GM19043 (cell line): ENCODE measurements at regions not wholly inside any gene's neighbourhood (a gene's known extent, or its start where the extent isn't known, plus 50 kb on each side); places are given as distances from the start of the nearest gene placed in this dataset.

Source experiments
- ATAC-seq: cut with Tn5 transposase; IDR thresholded peaks from one replicate; pipeline ENCODE4 v1.9.1; 2021; ENCODE audit warnings: low read depth; ENCODE audit not compliant: unreplicated experiment

GRCh38 chr2:226655871-226656270, 143.7 kb downstream of the IRS1 start:
- no peak for ATAC-seq

- ATAC-seq: no peak
These were observed 146.4 kb downstream of the IRS1 start for GRCh38 chr2:226652983-226653765.

GRCh38 chr2:226652369-226652768, 147.3 kb downstream of the IRS1 start:
- ATAC-seq: peak; percentile 54

- peak; percentile 80 for ATAC-seq
These were observed 149.6 kb downstream of the IRS1 start for GRCh38 chr2:226649871-226650660.

DNA sequence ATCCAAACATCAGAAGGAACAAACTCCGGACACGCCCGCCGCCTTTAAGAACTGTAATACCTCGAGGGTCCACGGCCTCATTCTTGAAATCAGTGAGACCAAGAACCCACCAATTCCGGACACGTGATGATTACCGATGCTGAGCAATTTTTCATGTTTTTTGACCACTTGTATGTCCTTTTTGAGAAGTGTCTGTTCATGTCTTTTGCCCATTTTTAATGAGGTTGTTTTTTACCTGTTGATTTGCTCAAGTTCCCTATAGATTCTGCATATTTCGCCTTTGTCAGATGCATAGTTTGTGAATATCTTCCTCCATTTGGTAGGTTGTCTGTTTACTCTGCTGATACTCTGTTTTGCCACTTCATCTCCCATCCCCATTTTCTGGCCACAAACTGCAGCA, 150.4 kb downstream of the IRS1 start:
- no peak for ATAC-seq

DNA sequence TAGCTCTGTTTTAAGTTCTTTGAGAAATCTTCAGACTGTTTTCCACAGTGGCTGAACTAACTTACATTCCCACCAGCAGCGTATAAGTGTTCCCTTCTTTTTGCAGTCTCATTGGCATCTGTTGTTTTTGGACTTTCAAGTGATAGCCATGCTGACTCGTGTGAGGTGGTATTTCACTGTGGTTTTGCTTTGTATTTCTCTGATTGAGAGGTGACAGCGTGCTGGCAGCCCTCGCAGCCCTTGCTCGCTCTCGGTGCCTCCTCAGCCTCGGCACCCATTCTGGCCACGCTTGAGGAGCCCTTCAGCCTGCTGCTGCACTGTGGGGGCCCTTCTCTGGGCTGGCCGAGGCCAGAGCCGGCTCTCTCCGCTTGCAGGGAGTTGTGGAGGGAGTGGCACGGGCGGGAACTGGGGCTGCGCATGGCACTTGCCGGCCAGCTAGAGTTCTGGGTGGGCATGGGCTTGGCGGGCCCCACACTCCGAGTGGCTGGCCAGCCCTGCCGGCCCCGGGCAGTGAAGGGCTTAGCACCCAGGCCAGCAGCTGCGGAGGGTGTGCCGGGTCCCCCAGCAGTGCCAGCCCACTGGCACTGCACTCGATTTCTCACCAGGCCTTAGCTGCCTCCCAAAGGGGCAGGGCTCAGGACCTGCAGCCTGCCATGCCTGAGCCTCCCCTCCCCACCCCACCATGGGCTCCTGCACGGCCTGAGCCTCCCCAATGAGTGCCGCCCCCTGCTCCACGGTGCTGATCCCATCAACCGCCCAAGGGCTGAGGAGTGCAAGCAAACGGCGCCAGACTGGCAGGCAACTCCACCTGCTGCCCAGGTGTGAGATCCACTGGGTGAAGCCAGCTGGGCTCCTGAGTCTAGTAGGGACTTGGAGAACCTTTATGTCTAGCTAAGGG, 151.8 kb downstream of the IRS1 start:
- no peak for ATAC-seq

GRCh38 chr2:226644399-226644865, 155.2 kb downstream of the IRS1 start:
- ATAC-seq: no peak

DNA sequence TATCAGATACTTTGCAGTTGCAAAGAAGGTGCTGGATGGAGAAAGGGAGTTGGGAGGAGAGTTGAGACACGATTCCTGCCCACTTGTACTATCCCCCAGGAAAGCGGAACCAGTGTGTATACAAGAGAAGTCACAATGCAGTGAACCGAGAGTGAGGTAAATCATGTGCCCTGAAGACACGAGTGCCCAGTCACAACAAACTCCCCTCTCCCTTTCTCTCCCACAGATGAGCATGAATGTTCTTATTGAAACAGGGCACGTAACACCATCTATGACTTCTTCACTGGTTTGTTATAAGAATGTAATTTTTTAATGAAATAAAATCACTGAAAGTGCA, 155.7 kb downstream of the IRS1 start:
- ATAC-seq: no peak

GRCh38 chr2:226643030-226643945, 156.3 kb downstream of the IRS1 start:
- no peak for ATAC-seq

GRCh38 chr2:226641008-226641407, 158.6 kb downstream of the IRS1 start:
- ATAC-seq: no peak

- no peak for ATAC-seq
These were observed 159.1 kb downstream of the IRS1 start for GRCh38 chr2:226640501-226640900.

- no peak for ATAC-seq
These were observed 160.1 kb downstream of the IRS1 start for GRCh38 chr2:226639550-226639949.

- no peak for ATAC-seq
These were observed 161.0 kb downstream of the IRS1 start for GRCh38 chr2:226638576-226638975.

- ATAC-seq: no peak
These were observed 162.2 kb downstream of the IRS1 start for GRCh38 chr2:226637383-226637782.

DNA sequence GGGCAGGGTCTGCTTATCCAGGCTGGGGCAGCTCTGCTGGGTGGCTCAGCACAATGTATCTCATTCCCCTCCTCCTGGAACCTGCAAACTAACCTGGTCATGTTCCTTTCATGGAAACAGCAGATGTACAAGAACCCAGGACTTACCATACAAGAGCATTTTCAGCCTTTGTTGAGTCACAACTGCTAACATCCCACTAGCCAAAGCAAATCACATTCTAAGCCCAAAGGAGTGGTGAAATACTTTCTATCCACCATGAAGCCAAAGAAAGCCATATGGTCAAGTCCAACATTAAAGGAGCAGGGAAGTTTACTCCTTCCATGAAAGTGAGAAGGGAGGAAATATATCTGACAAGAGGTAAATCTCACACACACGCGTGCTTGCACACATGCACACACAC, 163.0 kb downstream of the IRS1 start:
- ATAC-seq: no peak

DNA sequence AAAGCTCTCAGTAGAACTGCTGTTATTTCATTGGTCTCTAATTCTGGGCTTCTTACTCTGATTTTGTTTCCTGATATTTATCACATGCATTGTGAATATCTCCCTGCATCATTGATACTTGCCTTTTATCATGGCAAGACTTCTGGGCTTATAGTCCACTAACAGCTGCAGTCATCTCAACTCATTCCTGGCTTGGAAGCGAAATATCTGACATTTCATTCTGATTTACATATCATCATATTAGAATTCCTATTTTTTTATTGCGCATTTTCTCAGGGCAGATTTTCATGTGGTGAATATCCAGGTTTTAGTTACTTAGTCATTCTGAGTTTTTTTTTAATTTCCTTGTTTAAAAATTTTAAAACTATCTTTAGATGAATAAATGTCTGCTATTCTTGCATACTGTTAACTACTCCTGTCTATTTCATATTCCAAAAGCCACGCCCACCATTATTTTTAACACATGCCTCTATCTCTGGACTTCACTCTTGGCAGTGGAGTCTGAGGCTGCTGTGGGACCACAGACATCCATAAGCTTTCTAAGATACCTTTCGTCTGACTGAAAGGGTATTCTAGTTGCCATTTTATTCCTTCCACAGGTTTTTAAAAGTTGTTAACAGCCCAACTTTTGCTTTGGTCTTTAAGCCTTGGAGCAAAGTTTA, 164.5 kb downstream of the IRS1 start:
- no peak for ATAC-seq

DNA sequence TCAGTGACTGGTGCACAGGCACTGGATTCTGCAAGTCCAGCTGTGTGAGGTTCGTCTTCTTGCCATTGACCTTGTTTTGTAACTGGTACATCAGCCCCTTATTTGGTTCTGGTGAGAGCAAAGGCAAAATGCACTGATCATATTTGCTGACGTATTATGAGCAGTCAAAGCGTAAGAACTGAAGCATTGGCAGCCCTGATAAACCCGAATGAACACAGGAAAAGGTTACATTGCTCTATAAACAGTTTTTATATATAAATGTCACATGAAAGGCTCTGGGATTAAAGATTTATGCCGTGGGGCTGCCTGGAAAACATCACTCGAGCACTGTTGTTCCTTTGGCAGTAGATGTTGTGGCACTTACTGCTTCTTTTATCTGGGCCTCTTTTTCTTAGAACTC, 167.9 kb downstream of the IRS1 start:
- ATAC-seq: no peak

DNA sequence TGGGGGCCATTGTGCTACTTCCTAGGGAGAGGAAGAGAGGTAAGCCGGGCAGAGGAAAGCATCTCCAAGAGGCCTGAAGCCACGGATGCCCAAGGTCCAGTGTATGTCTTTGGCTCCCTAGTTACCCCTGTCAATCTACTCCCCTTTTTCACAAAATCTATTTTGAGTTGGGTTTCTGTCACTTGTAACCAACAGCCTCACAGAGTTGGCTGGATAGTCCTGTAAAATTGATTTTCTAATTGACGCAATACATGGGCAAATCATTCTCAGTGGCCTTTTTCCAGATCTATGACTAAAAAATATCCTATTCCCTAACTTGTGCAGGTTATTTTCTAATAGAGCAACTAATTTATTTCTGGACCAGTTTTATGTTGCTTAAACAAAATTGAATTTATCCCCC, 168.4 kb downstream of the IRS1 start:
- no peak for ATAC-seq

GRCh38 chr2:226625946-226626345, 173.7 kb downstream of the IRS1 start:
- ATAC-seq: no peak
